Liver (tissue), 8 donors: ENCODE measurements at regions not wholly inside any gene's neighbourhood (a gene's known extent, or its start where the extent isn't known, plus 50 kb on each side); places are given as distances from the start of the nearest gene placed in this dataset.

Experiments
- DNase-seq: peaks from one replicate; pipeline ENCODE4 v3.0.0-alpha.2; 2017; ENCODE audit warnings: low spot score
- H3K27ac ChIP-seq, 2 donors: one replicate each; pipeline ENCODE4 v1.7.0; 2013; ENCODE audit warnings: inconsistent platforms in 2 of 2, low read length in 2 of 2, control low read depth in 1 of 2, low read depth in 1 of 2, mild to moderate bottlenecking in 1 of 2
- H3K27me3 ChIP-seq, 4 donors: one replicate each; pipeline versions ENCODE4 v1.6.1 to v1.7.0; 2013; ENCODE audit warnings: low read length in 3 of 4, inconsistent platforms in 1 of 4, mild to moderate bottlenecking in 1 of 4, moderate library complexity in 1 of 4; ENCODE audit not compliant: control insufficient read depth in 4 of 4, insufficient read depth in 4 of 4
- H3K36me3 ChIP-seq, 4 donors: one replicate each; pipeline versions ENCODE4 v1.6.1 to v1.7.0; 2013; ENCODE audit warnings: low read length in 3 of 4, mild to moderate bottlenecking in 3 of 4, low read depth in 1 of 4, moderate library complexity in 1 of 4; ENCODE audit not compliant: control insufficient read depth in 4 of 4, insufficient read depth in 3 of 4
- H3K4me1 ChIP-seq, 4 donors: one replicate each; pipeline versions ENCODE4 v1.6.1 to v1.7.0; 2013; ENCODE audit warnings: low read length in 3 of 4, mild to moderate bottlenecking in 3 of 4, moderate library complexity in 1 of 4; ENCODE audit not compliant: control insufficient read depth in 4 of 4, insufficient read depth in 4 of 4
- H3K4me3 ChIP-seq, 3 donors: one replicate each; pipeline versions ENCODE4 v1.6.1 to v1.7.0; 2013; ENCODE audit warnings: low read length in 3 of 3, control low read depth in 1 of 3, low read depth in 1 of 3, mild to moderate bottlenecking in 1 of 3
- H3K9ac ChIP-seq, 2 donors: one replicate each; pipeline ENCODE4 v1.7.0; 2013; ENCODE audit warnings: low read length in 2 of 2, mild to moderate bottlenecking in 2 of 2, moderate library complexity in 2 of 2, control low read depth in 1 of 2, low read depth in 1 of 2
- H3K9me3 ChIP-seq, 4 donors: one replicate each; pipeline versions ENCODE4 v1.6.1 to v1.7.0; 2013; ENCODE audit warnings: low read length in 3 of 4; ENCODE audit not compliant: control insufficient read depth in 4 of 4
- CTCF ChIP-seq: fragments of 150-350 bp; IDR thresholded peaks from 2 replicates; pipeline ENCODE4 v1.5.1; 2017; ENCODE audit warnings: improper control_type of control experiment, low read depth, low read length; ENCODE audit not compliant: missing input control
- EGR1 ChIP-seq, 2 donors: IDR thresholded peaks; 2 replicates each; pipeline ENCODE4 v1.6.1; 2016 to 2018; ENCODE audit warnings: antibody characterized with exemption in 2 of 2, low read depth in 2 of 2
- FOXA1 ChIP-seq: IDR thresholded peaks from 2 replicates; pipeline ENCODE4 v1.6.1; 2016; ENCODE audit warnings: antibody characterized with exemption
- FOXA2 ChIP-seq: IDR thresholded peaks from 2 replicates; pipeline ENCODE4 v1.6.1; 2016; ENCODE audit warnings: antibody characterized with exemption
- GABPA ChIP-seq, 2 donors: IDR thresholded peaks in 1 of 2; conservative IDR thresholded peaks in 1 of 2; 2 replicates each; pipeline ENCODE4 v1.6.1; 2016; ENCODE audit warnings: antibody characterized with exemption in 2 of 2, mild to moderate bottlenecking in 1 of 2, moderate library complexity in 1 of 2
- HNF4A ChIP-seq, 2 donors: conservative IDR thresholded peaks; 2 replicates each; pipeline ENCODE4 v1.6.1; 2016; ENCODE audit warnings: antibody characterized with exemption in 2 of 2, mild to moderate bottlenecking in 2 of 2
- HNF4G ChIP-seq: IDR thresholded peaks from 2 replicates; pipeline ENCODE4 v1.6.1; 2016; ENCODE audit warnings: antibody characterized with exemption
- JUND ChIP-seq, 2 donors: IDR thresholded peaks; 2 replicates each; pipeline ENCODE4 v1.6.1; 2016; ENCODE audit warnings: antibody characterized with exemption in 2 of 2
- NR2F2 ChIP-seq: IDR thresholded peaks from 2 replicates; pipeline ENCODE4 v1.6.1; 2016; ENCODE audit warnings: antibody characterized with exemption
- RAD21 ChIP-seq, 2 donors: IDR thresholded peaks; 2 replicates each; pipeline ENCODE4 v1.6.1; 2016; ENCODE audit warnings: antibody characterized with exemption in 2 of 2, mild to moderate bottlenecking in 2 of 2
- REST ChIP-seq: IDR thresholded peaks from 2 replicates; pipeline ENCODE4 v1.6.1; 2016; ENCODE audit warnings: antibody characterized with exemption, mild to moderate bottlenecking
- RXRA ChIP-seq, 2 donors: IDR thresholded peaks; 2 replicates each; pipeline ENCODE4 v1.6.1; 2017 to 2018; ENCODE audit warnings: antibody characterized with exemption in 2 of 2, mild to moderate bottlenecking in 1 of 2
- SP1 ChIP-seq: IDR thresholded peaks from 2 replicates; pipeline ENCODE4 v1.6.1; 2018; ENCODE audit warnings: antibody characterized with exemption, mild to moderate bottlenecking
- TAF1 ChIP-seq: conservative IDR thresholded peaks from 2 replicates; pipeline ENCODE4 v1.6.1; 2016; ENCODE audit warnings: antibody characterized with exemption, mild to moderate bottlenecking
- YY1 ChIP-seq: IDR thresholded peaks from 2 replicates; pipeline ENCODE4 v1.6.1; 2016; ENCODE audit warnings: antibody characterized with exemption, mild to moderate bottlenecking
- WGBS: extraction: QIAGEN DNeasy Blood & Tissue Kit; methylation state at CpG from one replicate; pipeline ENCODE4 v1.1.7; 2013; 5-methylcytosine and 5-hydroxymethylcytosine counted together
- TF ChIP-seq, protein P1 (sequence below): IDR thresholded peaks from 2 replicates; pipeline ENCODE4 v1.6.1; 2016; ENCODE audit warnings: antibody characterized with exemption
- TF ChIP-seq, protein P2 (sequence below): IDR thresholded peaks from 2 replicates; pipeline ENCODE4 v1.6.1; 2016; ENCODE audit warnings: antibody characterized with exemption
- TF ChIP-seq, protein P3 (sequence below): IDR thresholded peaks from 2 replicates; pipeline ENCODE4 v1.6.1; 2016; ENCODE audit warnings: antibody characterized with exemption
- donor health status: healthy.
- donor health status: healthy.
- donor health status: healthy.
- donor health status: healthy.
- donor health status: healthy.

DNA sequence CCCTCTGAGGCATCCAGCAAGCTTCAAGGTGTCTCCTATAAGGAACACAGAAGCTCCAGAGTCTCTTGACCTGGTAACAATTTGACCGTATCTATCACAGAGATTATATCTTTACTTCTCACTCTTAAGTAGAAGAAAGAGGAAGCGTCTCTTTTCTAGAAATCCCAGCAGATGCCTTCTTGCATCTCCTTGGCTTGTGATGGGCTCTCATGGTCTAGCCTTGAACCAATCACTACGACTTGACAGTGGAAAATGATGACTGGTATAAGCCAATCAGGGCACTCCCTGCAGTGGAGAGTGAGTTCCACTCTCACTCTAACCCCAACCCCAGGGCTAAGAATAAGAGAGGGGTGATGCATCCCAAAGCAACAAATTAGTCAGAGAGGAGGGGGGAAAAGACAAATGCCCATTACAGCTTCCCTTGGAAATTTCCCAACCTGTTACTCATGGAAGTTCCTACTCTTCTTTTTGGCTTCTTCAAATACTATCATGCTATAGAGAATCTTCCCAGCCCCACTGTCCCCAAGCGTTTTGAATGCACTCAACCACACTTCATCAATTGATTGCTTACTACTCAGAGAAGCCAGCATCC lies 293.5 kb downstream of the MN1 start:
- no peaks in the 10 kb centered on the region for H3K36me3 ChIP-seq
- no peak for DNase-seq
- H3K4me3 ChIP-seq = no peak overlapping the region
- H3K27me3 ChIP-seq = no peaks in the 10 kb centered on the region
- no peaks in the 10 kb centered on the region for H3K4me1 ChIP-seq
- H3K9ac ChIP-seq = no peak overlapping the region
- TF ChIP-seq FOXA1 (no peak), RXRA (IDR thresholded peaks at IDR 0.05) (no peak), EGR1 (IDR thresholded peaks at IDR 0.05; ENCODE audit: low read depth in 2 of 2) (no peak), RAD21 (IDR thresholded peaks at IDR 0.05) (no peak), FOXA2 (no peak), GABPA (IDR thresholded peaks at IDR 0.05 in 1 of 2, conservative IDR thresholded peaks at IDR 0.05 in 1 of 2) (no peak), JUND (IDR thresholded peaks at IDR 0.05) (no peak)
- TF ChIP-seq, protein P1, sequence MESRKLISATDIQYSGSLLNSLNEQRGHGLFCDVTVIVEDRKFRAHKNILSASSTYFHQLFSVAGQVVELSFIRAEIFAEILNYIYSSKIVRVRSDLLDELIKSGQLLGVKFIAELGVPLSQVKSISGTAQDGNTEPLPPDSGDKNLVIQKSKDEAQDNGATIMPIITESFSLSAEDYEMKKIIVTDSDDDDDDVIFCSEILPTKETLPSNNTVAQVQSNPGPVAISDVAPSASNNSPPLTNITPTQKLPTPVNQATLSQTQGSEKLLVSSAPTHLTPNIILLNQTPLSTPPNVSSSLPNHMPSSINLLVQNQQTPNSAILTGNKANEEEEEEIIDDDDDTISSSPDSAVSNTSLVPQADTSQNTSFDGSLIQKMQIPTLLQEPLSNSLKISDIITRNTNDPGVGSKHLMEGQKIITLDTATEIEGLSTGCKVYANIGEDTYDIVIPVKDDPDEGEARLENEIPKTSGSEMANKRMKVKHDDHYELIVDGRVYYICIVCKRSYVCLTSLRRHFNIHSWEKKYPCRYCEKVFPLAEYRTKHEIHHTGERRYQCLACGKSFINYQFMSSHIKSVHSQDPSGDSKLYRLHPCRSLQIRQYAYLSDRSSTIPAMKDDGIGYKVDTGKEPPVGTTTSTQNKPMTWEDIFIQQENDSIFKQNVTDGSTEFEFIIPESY = no peak
- no peak overlapping the region for H3K27ac ChIP-seq
- WGBS = 80% methylated on average over 4 of the region's 4 CpGs
- H3K9me3 ChIP-seq = peaks cover 0 to 3% (median 0%) of the 10 kb centered on the region in 4 donors

DNA sequence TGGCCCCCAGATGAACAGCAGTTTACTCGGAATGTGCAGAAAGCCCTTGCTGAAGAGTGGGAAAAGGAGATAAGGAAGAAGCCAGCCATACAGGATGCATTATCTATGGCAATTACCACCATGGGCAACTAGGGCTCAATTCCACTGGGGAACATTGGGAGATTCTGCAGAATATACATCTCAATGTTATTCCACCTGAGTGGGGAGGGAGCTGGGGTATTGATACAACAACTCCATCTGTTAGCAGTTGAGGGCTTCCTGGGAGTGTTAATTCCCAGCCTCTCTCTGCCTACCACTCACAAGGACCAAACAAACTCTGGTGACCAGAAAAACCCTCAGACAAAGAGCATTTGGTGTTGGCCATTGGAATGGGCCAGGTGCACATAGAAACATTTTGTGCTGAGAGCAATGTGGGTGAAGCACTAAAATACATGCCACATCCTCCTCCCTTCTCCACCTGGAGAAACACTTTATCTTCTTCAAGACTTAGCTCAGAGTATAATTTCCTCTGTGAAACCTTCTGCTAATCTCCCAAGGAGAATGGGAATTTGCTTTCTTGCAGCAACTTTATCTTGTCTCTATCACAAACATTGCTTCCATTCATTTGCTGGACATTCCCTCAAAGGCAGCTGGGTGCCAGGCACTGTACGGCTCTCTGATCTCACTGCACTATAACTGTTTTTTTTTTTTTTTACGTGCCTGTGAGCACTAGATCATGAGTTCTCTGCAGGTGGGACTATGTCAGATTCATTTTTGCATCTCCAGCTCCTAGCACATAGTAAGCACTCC lies 292.2 kb downstream of the MN1 start:
- TF ChIP-seq RAD21 (IDR thresholded peaks at IDR 0.05) = no peak
- TF ChIP-seq, protein P1 = no peak
- no peak for TF ChIP-seq TAF1
- no peak for TF ChIP-seq FOXA1
- no peak for TF ChIP-seq NR2F2
- TF ChIP-seq EGR1 (IDR thresholded peaks at IDR 0.05; ENCODE audit: low read depth in 2 of 2) = no peak
- TF ChIP-seq GABPA (IDR thresholded peaks at IDR 0.05 in 1 of 2, conservative IDR thresholded peaks at IDR 0.05 in 1 of 2) = no peak
- no peak for TF ChIP-seq YY1
- no peak for TF ChIP-seq REST
- no peak for TF ChIP-seq HNF4A (conservative IDR thresholded peaks at IDR 0.05)
- no peak for TF ChIP-seq FOXA2
- TF ChIP-seq JUND (IDR thresholded peaks at IDR 0.05) = no peak
- TF ChIP-seq CTCF = no peak
- TF ChIP-seq RXRA (IDR thresholded peaks at IDR 0.05) = no peak
- TF ChIP-seq, protein P2, sequence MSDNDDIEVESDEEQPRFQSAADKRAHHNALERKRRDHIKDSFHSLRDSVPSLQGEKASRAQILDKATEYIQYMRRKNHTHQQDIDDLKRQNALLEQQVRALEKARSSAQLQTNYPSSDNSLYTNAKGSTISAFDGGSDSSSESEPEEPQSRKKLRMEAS = no peak
- TF ChIP-seq SP1 = no peak
- no peak for TF ChIP-seq HNF4G
- TF ChIP-seq, protein P3, sequence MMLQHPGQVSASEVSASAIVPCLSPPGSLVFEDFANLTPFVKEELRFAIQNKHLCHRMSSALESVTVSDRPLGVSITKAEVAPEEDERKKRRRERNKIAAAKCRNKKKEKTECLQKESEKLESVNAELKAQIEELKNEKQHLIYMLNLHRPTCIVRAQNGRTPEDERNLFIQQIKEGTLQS = no peak
- DNase-seq = no peak
- no peak overlapping the region for H3K4me3 ChIP-seq
- H3K27ac ChIP-seq = no peak overlapping the region
- H3K9ac ChIP-seq = no peak overlapping the region
- H3K27me3 ChIP-seq = no peaks in the 10 kb centered on the region
- WGBS = 88% methylated on average over 3 of the region's 3 CpGs
- peaks cover 0 to 3% (median 0%) of the 10 kb centered on the region in 4 donors for H3K9me3 ChIP-seq
- H3K4me1 ChIP-seq = no peaks in the 10 kb centered on the region
- no peaks in the 10 kb centered on the region for H3K36me3 ChIP-seq
